MM.1S (cell line): ENCODE measurements at regions not wholly inside any gene's neighbourhood (a gene's known extent, or its start where the extent isn't known, plus 50 kb on each side); places are given as distances from the start of the nearest gene placed in this dataset.

Source experiments
- DNase-seq: peaks from one replicate; pipeline ENCODE4 v3.0.0-alpha.2; 2015
- H2AFZ ChIP-seq: fragments of 300-600 bp; sonication (generic); 2 replicates; pipeline ENCODE4 v1.6.0; 2016; ENCODE audit warnings: antibody characterized with exemption, low read length
- H3F3A ChIP-seq: fragments of 300-600 bp; sonication (generic); 2 replicates; pipeline ENCODE4 v1.6.1; 2016; ENCODE audit warnings: mild to moderate bottlenecking, antibody characterized with exemption, low read length, moderate library complexity, mixed read lengths; ENCODE audit not compliant: insufficient read depth
- H3K27ac ChIP-seq: fragments of 300-600 bp; sonication (generic); 2 replicates; pipeline ENCODE4 v1.5.1; 2016; ENCODE audit warnings: mild to moderate bottlenecking, low read length
- H3K27me3 ChIP-seq: fragments of 300-600 bp; sonication (generic); replicated peaks from 2 replicates; pipeline ENCODE4 v1.6.0; 2016; ENCODE audit warnings: low read length; ENCODE audit not compliant: insufficient read depth
- H3K36me3 ChIP-seq: fragments of 300-600 bp; sonication (generic); replicated peaks from 2 replicates; pipeline ENCODE4 v1.6.1; 2016; ENCODE audit warnings: mild to moderate bottlenecking, low read length, mixed read lengths; ENCODE audit not compliant: insufficient read depth
- H3K4me1 ChIP-seq: fragments of 300-600 bp; sonication (generic); 2 replicates; pipeline ENCODE4 v1.6.1; 2016; ENCODE audit warnings: low read length, mixed read lengths
- H3K4me2 ChIP-seq: fragments of 300-600 bp; sonication (generic); 2 replicates; pipeline ENCODE4 v1.6.0; 2016; ENCODE audit warnings: low read depth, low read length
- H3K4me3 ChIP-seq: fragments of 300-600 bp; sonication (generic); 2 replicates; pipeline ENCODE4 v1.5.1; 2016; ENCODE audit warnings: low read length, mixed read lengths
- H3K79me2 ChIP-seq: fragments of 300-600 bp; sonication (generic); 2 replicates; pipeline ENCODE4 v1.6.1; 2016; ENCODE audit warnings: mixed run types, low read length, mixed read lengths
- H3K9ac ChIP-seq: fragments of 300-600 bp; sonication (generic); 2 replicates; pipeline ENCODE4 v1.6.1; 2016; ENCODE audit warnings: low read length, mixed read lengths
- H3K9me2 ChIP-seq: fragments of 300-600 bp; sonication (generic); replicated peaks from 2 replicates; pipeline ENCODE4 v1.6.1; 2016; ENCODE audit warnings: mild to moderate bottlenecking, low read length, mixed read lengths; ENCODE audit not compliant: insufficient read depth
- H3K9me3 ChIP-seq: fragments of 300-600 bp; sonication (generic); replicated peaks from 2 replicates; pipeline ENCODE4 v1.6.1; 2016; ENCODE audit warnings: mild to moderate bottlenecking, low read length, mixed read lengths; ENCODE audit not compliant: insufficient read depth
- H4K20me1 ChIP-seq: fragments of 300-600 bp; sonication (generic); 2 replicates; pipeline ENCODE4 v1.6.1; 2016; ENCODE audit warnings: mild to moderate bottlenecking, low read length, moderate library complexity, mixed read lengths; ENCODE audit not compliant: insufficient read depth
- EZH2 ChIP-seq: fragments of 300-600 bp; sonication (generic); optimal IDR thresholded peaks from 2 replicates; pipeline ENCODE3; 2017; ENCODE audit warnings: low read depth, mild to moderate bottlenecking, antibody characterized with exemption, low read length, mixed read lengths
- EZH2phosphoT487 ChIP-seq: fragments of 300-600 bp; sonication (generic); IDR thresholded peaks from 2 replicates; pipeline ENCODE4 v1.6.1; 2018; ENCODE audit warnings: antibody characterized with exemption, low read length
- TF ChIP-seq, protein P1 (sequence below): fragments of 300-600 bp; sonication (generic); IDR thresholded peaks from 2 replicates; pipeline ENCODE4 v1.5.1; 2016; ENCODE audit warnings: antibody characterized with exemption, low read length, mixed read lengths

DNA sequence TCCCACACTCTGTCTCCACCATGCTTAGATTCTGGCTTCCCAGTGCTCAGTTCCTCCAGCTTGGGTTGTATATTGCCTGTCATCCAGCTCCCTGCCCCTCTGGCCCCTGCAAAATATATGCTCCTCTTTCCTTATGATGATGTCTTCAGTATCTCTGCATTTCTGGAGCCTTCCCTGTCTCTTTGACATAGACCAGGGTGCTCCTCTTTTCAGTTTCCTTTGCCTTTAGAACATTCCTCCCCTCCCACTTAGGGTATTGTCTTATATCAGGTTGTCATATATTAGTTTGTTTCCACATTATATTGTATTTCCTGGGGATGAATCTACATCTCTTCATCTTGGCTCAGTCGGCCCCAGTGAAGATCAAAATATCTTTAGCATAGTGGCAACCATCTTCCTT lies 526.4 kb downstream of the MID1IP1 start:
- Histone ChIP-seq H3K79me2 (no peaks in the 10 kb centered on the region), H3K36me3 (no peaks in the 10 kb centered on the region), H3K4me1 (peaks cover 9% of the 10 kb centered on the region), H3K4me3 (no peak overlapping the region), H3K27ac (no peak overlapping the region), H3K9ac (no peak overlapping the region), H4K20me1 (no peaks in the 10 kb centered on the region), H3K9me3 (no peaks in the 10 kb centered on the region), H3F3A (no peaks in the 10 kb centered on the region), H2AFZ (no peak overlapping the region), H3K27me3 (no peaks in the 10 kb centered on the region), H3K9me2 (no peaks in the 10 kb centered on the region), H3K4me2 (no peak overlapping the region)
- DNase-seq = no peak
- TF ChIP-seq EZH2 = no peak
- TF ChIP-seq EZH2phosphoT487 = no peak
- TF ChIP-seq, protein P1, sequence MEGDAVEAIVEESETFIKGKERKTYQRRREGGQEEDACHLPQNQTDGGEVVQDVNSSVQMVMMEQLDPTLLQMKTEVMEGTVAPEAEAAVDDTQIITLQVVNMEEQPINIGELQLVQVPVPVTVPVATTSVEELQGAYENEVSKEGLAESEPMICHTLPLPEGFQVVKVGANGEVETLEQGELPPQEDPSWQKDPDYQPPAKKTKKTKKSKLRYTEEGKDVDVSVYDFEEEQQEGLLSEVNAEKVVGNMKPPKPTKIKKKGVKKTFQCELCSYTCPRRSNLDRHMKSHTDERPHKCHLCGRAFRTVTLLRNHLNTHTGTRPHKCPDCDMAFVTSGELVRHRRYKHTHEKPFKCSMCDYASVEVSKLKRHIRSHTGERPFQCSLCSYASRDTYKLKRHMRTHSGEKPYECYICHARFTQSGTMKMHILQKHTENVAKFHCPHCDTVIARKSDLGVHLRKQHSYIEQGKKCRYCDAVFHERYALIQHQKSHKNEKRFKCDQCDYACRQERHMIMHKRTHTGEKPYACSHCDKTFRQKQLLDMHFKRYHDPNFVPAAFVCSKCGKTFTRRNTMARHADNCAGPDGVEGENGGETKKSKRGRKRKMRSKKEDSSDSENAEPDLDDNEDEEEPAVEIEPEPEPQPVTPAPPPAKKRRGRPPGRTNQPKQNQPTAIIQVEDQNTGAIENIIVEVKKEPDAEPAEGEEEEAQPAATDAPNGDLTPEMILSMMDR = no peak

DNA sequence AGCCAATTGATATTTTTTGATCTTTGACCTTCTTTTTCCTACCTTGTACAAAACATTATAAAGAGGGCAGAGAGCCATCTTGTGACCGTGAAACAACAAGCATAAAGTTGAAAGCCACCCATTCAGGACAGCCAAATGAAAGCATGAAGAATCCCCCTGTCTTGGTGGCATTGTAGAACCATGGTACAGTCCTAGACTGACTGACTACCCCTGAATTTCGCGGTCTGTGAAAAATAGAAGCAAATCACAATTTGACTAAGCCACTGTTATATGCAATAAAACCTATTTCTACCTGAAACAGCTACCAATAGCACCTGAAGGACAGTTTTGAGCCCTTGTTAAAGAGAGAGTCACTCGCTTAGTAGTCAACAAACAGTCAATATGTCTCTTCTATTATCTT lies 527.4 kb downstream of the MID1IP1 start:
- no peaks in the 10 kb centered on the region for H3F3A ChIP-seq
- peaks cover 9% of the 10 kb centered on the region for H3K4me1 ChIP-seq
- no peaks in the 10 kb centered on the region for H3K79me2 ChIP-seq
- no peak overlapping the region for H3K9ac ChIP-seq
- no peak overlapping the region for H2AFZ ChIP-seq
- DNase-seq = no peak
- H3K4me3 ChIP-seq = no peak overlapping the region
- H3K9me3 ChIP-seq = no peaks in the 10 kb centered on the region
- H4K20me1 ChIP-seq = no peaks in the 10 kb centered on the region
- H3K9me2 ChIP-seq = no peaks in the 10 kb centered on the region
- no peak overlapping the region for H3K27ac ChIP-seq
- no peaks in the 10 kb centered on the region for H3K36me3 ChIP-seq
- no peaks in the 10 kb centered on the region for H3K27me3 ChIP-seq
- no peak overlapping the region for H3K4me2 ChIP-seq
- TF ChIP-seq, protein P1 = no peak
- no peak for TF ChIP-seq EZH2phosphoT487
- no peak for TF ChIP-seq EZH2

- no peak overlapping the region for H3K4me2 ChIP-seq
- H3K27ac ChIP-seq = no peak overlapping the region
- TF ChIP-seq, protein P1 = no peak
- TF ChIP-seq EZH2 (no peak), EZH2phosphoT487 (no peak)
- H3F3A ChIP-seq = 0 out of 2 replicates have a peak, but pooled peaks cover under 1% of the 10 kb centered on the region
- no peaks in the 10 kb centered on the region for H3K79me2 ChIP-seq
- no peaks in the 10 kb centered on the region for H3K9me2 ChIP-seq
- no peaks in the 10 kb centered on the region for H3K27me3 ChIP-seq
- no peaks in the 10 kb centered on the region for H3K36me3 ChIP-seq
- H2AFZ ChIP-seq = no peak overlapping the region
- H3K9me3 ChIP-seq = no peaks in the 10 kb centered on the region
- H3K4me1 ChIP-seq = peaks cover 16% of the 10 kb centered on the region
- no peak overlapping the region for H3K9ac ChIP-seq
- no peak overlapping the region for H3K4me3 ChIP-seq
- DNase-seq = no peak
- H4K20me1 ChIP-seq = no peaks in the 10 kb centered on the region
Observed at GRCh38 chrX:39331082-39331704, 529.9 kb downstream of the MID1IP1 start.
